Retinal pigment epithelial cell (primary cell): ENCODE measurements at regions not wholly inside any gene's neighbourhood (a gene's known extent, or its start where the extent isn't known, plus 50 kb on each side); places are given as distances from the start of the nearest gene placed in this dataset.
A peak's percentile ranks its signal among the peaks of the same experiment; 100 is the strongest.

Experiments used
- DNase-seq: peaks from one replicate; pipeline ENCODE4 v3.0.0-alpha.2; 2010; ENCODE audit warnings: low read depth
- H3K4me3 ChIP-seq: 2 replicates; pipeline ENCODE4 v1.5.1; 2011; ENCODE audit warnings: mild to moderate bottlenecking, low read length, control low read depth, moderate library complexity
- CTCF ChIP-seq: conservative IDR thresholded peaks from 2 replicates; pipeline ENCODE4 v1.5.1; 2011; ENCODE audit warnings: low read depth, low read length, control low read depth, inconsistent platforms

GRCh38 chr11:80048513-80048912 is 607.7 kb upstream of the TENM4 start:
- TF ChIP-seq CTCF: no peak
- no peak overlapping the region for H3K4me3 ChIP-seq
- no peak for DNase-seq

DNA sequence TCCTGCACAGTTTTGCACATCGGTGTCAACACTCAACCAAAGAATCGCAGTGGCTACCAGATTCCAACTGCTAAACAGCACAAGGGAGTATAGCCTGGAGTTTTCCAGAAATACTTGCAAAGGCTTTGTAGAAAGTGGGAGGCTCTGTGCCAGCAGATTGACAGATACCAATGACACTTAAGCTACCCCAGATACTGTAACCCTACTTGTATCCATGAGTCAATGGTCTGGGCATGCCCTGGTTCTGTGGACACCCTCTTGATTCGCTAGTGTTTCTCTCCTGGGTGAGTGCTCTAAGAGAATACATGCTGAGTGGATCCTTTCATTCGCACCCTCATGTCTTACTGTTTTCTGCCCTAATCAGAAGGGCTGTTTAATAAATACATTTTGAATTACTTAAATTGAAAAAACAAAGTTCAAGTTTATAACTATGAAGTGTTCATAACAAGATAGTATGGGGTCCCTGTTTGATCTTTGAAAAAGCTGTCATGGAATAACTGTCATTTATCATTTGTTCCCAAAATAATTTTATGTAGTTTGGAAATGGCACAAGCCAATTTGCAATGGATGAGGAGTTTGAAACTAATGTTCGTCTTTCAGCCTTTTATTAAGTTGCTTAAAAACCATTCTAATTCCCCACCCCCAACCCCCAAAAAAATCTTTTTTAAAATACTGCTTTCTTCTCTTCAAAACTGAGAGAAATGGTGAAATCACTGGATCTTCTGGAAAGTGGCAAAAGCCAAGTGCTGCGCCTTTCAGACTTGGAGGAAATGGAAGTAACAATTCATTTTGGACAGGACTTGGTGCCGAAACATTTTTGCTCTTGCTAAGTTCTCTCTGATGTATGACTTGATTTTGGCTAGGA is 600.5 kb upstream of the TENM4 start:
- DNase-seq: no peak

GRCh38 chr11:80034801-80035200 is 594.0 kb upstream of the TENM4 start:
- DNase-seq: no peak
- H3K4me3 ChIP-seq: no peak overlapping the region
- TF ChIP-seq CTCF: no peak

More for the DNA sequence above, 600.5 kb upstream of the TENM4 start:
- no peak for TF ChIP-seq CTCF
- H3K4me3 ChIP-seq: no peak overlapping the region

GRCh38 chr11:80031014-80031600 is 590.3 kb upstream of the TENM4 start:
- DNase-seq: no peak
- H3K4me3 ChIP-seq: no peak overlapping the region
- TF ChIP-seq CTCF: no peak

- no peak for TF ChIP-seq CTCF
- DNase-seq: no peak
- H3K4me3 ChIP-seq: no peak overlapping the region
These were observed 588.2 kb upstream of the TENM4 start for GRCh38 chr11:80028998-80029397.

GRCh38 chr11:80024119-80024518 is 583.3 kb upstream of the TENM4 start:
- peak; percentile 76 for DNase-seq
- H3K4me3 ChIP-seq: no peak overlapping the region
- TF ChIP-seq CTCF: no peak

- H3K4me3 ChIP-seq: no peak overlapping the region
- no peak for DNase-seq
- no peak for TF ChIP-seq CTCF
These were observed 582.6 kb upstream of the TENM4 start for GRCh38 chr11:80023386-80023785.
